Testis (tissue), 2 donors: ENCODE measurements at regions not wholly inside any gene's neighbourhood (a gene's known extent, or its start where the extent isn't known, plus 50 kb on each side); places are given as distances from the start of the nearest gene placed in this dataset.

ENCODE experiments used
- DNase-seq: peaks from one replicate; pipeline ENCODE4 v3.0.0-alpha.2; 2019
- H3K27ac ChIP-seq, 2 donors: fragments of 200-600 bp; sonication (generic); one replicate each; pipeline ENCODE4 v1.5.1; 2019
- H3K27me3 ChIP-seq: fragments of 200-600 bp; sonication (generic); one replicate; pipeline ENCODE4 v1.5.1; 2019
- H3K36me3 ChIP-seq: fragments of 200-600 bp; sonication (generic); one replicate; pipeline ENCODE4 v1.5.1; 2017; ENCODE audit warnings: low read depth; ENCODE audit errors: missing control alignments
- H3K4me1 ChIP-seq: fragments of 200-600 bp; sonication (generic); one replicate; pipeline ENCODE4 v1.5.1; 2019
- H3K4me3 ChIP-seq, 2 donors: fragments of 200-600 bp; sonication (generic); one replicate each; pipeline ENCODE4 v1.5.1; 2017 to 2019
- H3K9me3 ChIP-seq: fragments of 200-600 bp; sonication (generic); one replicate; pipeline ENCODE4 v1.5.1; 2017
- CTCF ChIP-seq, 3 experiments: fragments of 450-650 bp in 2 of 3; fragments of 200-600 bp in 1 of 3; sonication (generic) in 1 of 3; IDR thresholded peaks; one replicate each; pipeline ENCODE4 v1.5.1; 2016 to 2019; ENCODE audit warnings: antibody characterized with exemption in 3 of 3, mild to moderate bottlenecking in 2 of 3, moderate library complexity in 1 of 3
- POLR2A ChIP-seq: fragments of 450-650 bp; IDR thresholded peaks from one replicate; pipeline ENCODE4 v1.6.1; 2017; ENCODE audit warnings: antibody characterized with exemption, mild to moderate bottlenecking, moderate library complexity
- WGBS, 2 donors: methylation state at CpG; one replicate each; pipeline ENCODE4 v1.1.5; 2018; 5-methylcytosine and 5-hydroxymethylcytosine counted together
- intact Hi-C: fragments of 100-400 bp; cut with DNase I; formaldehyde crosslinking; loops from one replicate; pipeline ENCODE4 v1.15.1; 2023; ENCODE audit warnings: low total_unique reads

- Histone ChIP-seq H3K4me1 (no peaks in the 10 kb centered on the region), H3K9me3 (no peaks in the 10 kb centered on the region), H3K27me3 (no peaks in the 10 kb centered on the region), H3K4me3 (no peak overlapping the region), H3K36me3 (no peaks in the 10 kb centered on the region), H3K27ac (no peak overlapping the region)
- TF ChIP-seq CTCF (IDR thresholded peaks at IDR 0.05) (no peak), POLR2A (no peak)
- no peak for DNase-seq
- 85 to 91% methylated on average over 4 of the region's 4 CpGs for WGBS, 2 donors
- intact Hi-C loops: no loop called here
Observed at GRCh38 chr4:147068564-147068963, 122.9 kb upstream of the TTC29 start.

GRCh38 chr4:147071209-147071740 is 125.6 kb upstream of the TTC29 start:
- intact Hi-C loops: no loop called here

GRCh38 chr4:147076179-147076578 is 130.5 kb upstream of the TTC29 start:
- Histone ChIP-seq H3K27me3 (no peaks in the 10 kb centered on the region), H3K36me3 (no peaks in the 10 kb centered on the region), H3K4me3 (no peak overlapping the region), H3K27ac (no peak overlapping the region), H3K4me1 (no peaks in the 10 kb centered on the region), H3K9me3 (no peaks in the 10 kb centered on the region)
- intact Hi-C loops: no loop called here
- whole genome bisulfite sequencing, 2 donors: 81 to 88% methylated on average over 2 of the region's 2 CpGs
- no peak for DNase-seq
- no peak for TF ChIP-seq POLR2A
- TF ChIP-seq CTCF (IDR thresholded peaks at IDR 0.05): no peak

More at GRCh38 chr4:147071209-147071740, 125.6 kb upstream of the TTC29 start:
- Histone ChIP-seq H3K27ac (no peak overlapping the region), H3K9me3 (no peaks in the 10 kb centered on the region), H3K27me3 (no peaks in the 10 kb centered on the region), H3K4me1 (no peaks in the 10 kb centered on the region), H3K36me3 (no peaks in the 10 kb centered on the region), H3K4me3 (no peak overlapping the region)
- DNase-seq: no peak
- WGBS, 2 donors: 82 to 91% methylated on average over 6 of the region's 6 CpGs
- TF ChIP-seq POLR2A: no peak
- no peak for TF ChIP-seq CTCF (IDR thresholded peaks at IDR 0.05)

- no peaks in the 10 kb centered on the region for H3K36me3 ChIP-seq
- H3K4me1 ChIP-seq: no peaks in the 10 kb centered on the region
- H3K9me3 ChIP-seq: no peaks in the 10 kb centered on the region
- no peak overlapping the region for H3K4me3 ChIP-seq
- no peaks in the 10 kb centered on the region for H3K27me3 ChIP-seq
- no peak overlapping the region for H3K27ac ChIP-seq
- no peak for TF ChIP-seq CTCF (IDR thresholded peaks at IDR 0.05)
- DNase-seq: no peak
- intact Hi-C loops: no loop called here
Observed at GRCh38 chr4:147076728-147077127, 131.1 kb upstream of the TTC29 start.

GRCh38 chr4:147078362-147078761 is 132.7 kb upstream of the TTC29 start:
- no peaks in the 10 kb centered on the region for H3K9me3 ChIP-seq
- no peaks in the 10 kb centered on the region for H3K36me3 ChIP-seq
- no peak for DNase-seq
- intact Hi-C loops: no loop called here
- TF ChIP-seq POLR2A (no peak), CTCF (IDR thresholded peaks at IDR 0.05) (no peak)
- H3K27ac ChIP-seq: no peak overlapping the region
- no peaks in the 10 kb centered on the region for H3K4me1 ChIP-seq
- H3K27me3 ChIP-seq: no peaks in the 10 kb centered on the region
- H3K4me3 ChIP-seq: no peak overlapping the region
